Liver (tissue), 8 donors: ENCODE measurements at regions not wholly inside any gene's neighbourhood (a gene's known extent, or its start where the extent isn't known, plus 50 kb on each side); places are given as distances from the start of the nearest gene placed in this dataset.

Experiments
- DNase-seq: peaks from one replicate; pipeline ENCODE4 v3.0.0-alpha.2; 2017; ENCODE audit warnings: low spot score
- H3K27ac ChIP-seq, 2 donors: one replicate each; pipeline ENCODE4 v1.7.0; 2013; ENCODE audit warnings: inconsistent platforms in 2 of 2, low read length in 2 of 2, control low read depth in 1 of 2, low read depth in 1 of 2, mild to moderate bottlenecking in 1 of 2
- H3K27me3 ChIP-seq, 4 donors: one replicate each; pipeline versions ENCODE4 v1.6.1 to v1.7.0; 2013; ENCODE audit warnings: low read length in 3 of 4, inconsistent platforms in 1 of 4, mild to moderate bottlenecking in 1 of 4, moderate library complexity in 1 of 4; ENCODE audit not compliant: control insufficient read depth in 4 of 4, insufficient read depth in 4 of 4
- H3K36me3 ChIP-seq, 4 donors: one replicate each; pipeline versions ENCODE4 v1.6.1 to v1.7.0; 2013; ENCODE audit warnings: low read length in 3 of 4, mild to moderate bottlenecking in 3 of 4, low read depth in 1 of 4, moderate library complexity in 1 of 4; ENCODE audit not compliant: control insufficient read depth in 4 of 4, insufficient read depth in 3 of 4
- H3K4me1 ChIP-seq, 4 donors: one replicate each; pipeline versions ENCODE4 v1.6.1 to v1.7.0; 2013; ENCODE audit warnings: low read length in 3 of 4, mild to moderate bottlenecking in 3 of 4, moderate library complexity in 1 of 4; ENCODE audit not compliant: control insufficient read depth in 4 of 4, insufficient read depth in 4 of 4
- H3K4me3 ChIP-seq, 3 donors: one replicate each; pipeline versions ENCODE4 v1.6.1 to v1.7.0; 2013; ENCODE audit warnings: low read length in 3 of 3, control low read depth in 1 of 3, low read depth in 1 of 3, mild to moderate bottlenecking in 1 of 3
- H3K9ac ChIP-seq, 2 donors: one replicate each; pipeline ENCODE4 v1.7.0; 2013; ENCODE audit warnings: low read length in 2 of 2, mild to moderate bottlenecking in 2 of 2, moderate library complexity in 2 of 2, control low read depth in 1 of 2, low read depth in 1 of 2
- H3K9me3 ChIP-seq, 4 donors: one replicate each; pipeline versions ENCODE4 v1.6.1 to v1.7.0; 2013; ENCODE audit warnings: low read length in 3 of 4; ENCODE audit not compliant: control insufficient read depth in 4 of 4
- EGR1 ChIP-seq, 2 donors: IDR thresholded peaks; 2 replicates each; pipeline ENCODE4 v1.6.1; 2016 to 2018; ENCODE audit warnings: antibody characterized with exemption in 2 of 2, low read depth in 2 of 2
- FOXA1 ChIP-seq: IDR thresholded peaks from 2 replicates; pipeline ENCODE4 v1.6.1; 2016; ENCODE audit warnings: antibody characterized with exemption
- FOXA2 ChIP-seq: IDR thresholded peaks from 2 replicates; pipeline ENCODE4 v1.6.1; 2016; ENCODE audit warnings: antibody characterized with exemption
- GABPA ChIP-seq, 2 donors: IDR thresholded peaks in 1 of 2; conservative IDR thresholded peaks in 1 of 2; 2 replicates each; pipeline ENCODE4 v1.6.1; 2016; ENCODE audit warnings: antibody characterized with exemption in 2 of 2, mild to moderate bottlenecking in 1 of 2, moderate library complexity in 1 of 2
- HNF4A ChIP-seq, 2 donors: conservative IDR thresholded peaks; 2 replicates each; pipeline ENCODE4 v1.6.1; 2016; ENCODE audit warnings: antibody characterized with exemption in 2 of 2, mild to moderate bottlenecking in 2 of 2
- HNF4G ChIP-seq: IDR thresholded peaks from 2 replicates; pipeline ENCODE4 v1.6.1; 2016; ENCODE audit warnings: antibody characterized with exemption
- JUND ChIP-seq, 2 donors: IDR thresholded peaks; 2 replicates each; pipeline ENCODE4 v1.6.1; 2016; ENCODE audit warnings: antibody characterized with exemption in 2 of 2
- NR2F2 ChIP-seq: IDR thresholded peaks from 2 replicates; pipeline ENCODE4 v1.6.1; 2016; ENCODE audit warnings: antibody characterized with exemption
- RAD21 ChIP-seq, 2 donors: IDR thresholded peaks; 2 replicates each; pipeline ENCODE4 v1.6.1; 2016; ENCODE audit warnings: antibody characterized with exemption in 2 of 2, mild to moderate bottlenecking in 2 of 2
- RXRA ChIP-seq, 2 donors: IDR thresholded peaks; 2 replicates each; pipeline ENCODE4 v1.6.1; 2017 to 2018; ENCODE audit warnings: antibody characterized with exemption in 2 of 2, mild to moderate bottlenecking in 1 of 2
- SP1 ChIP-seq: IDR thresholded peaks from 2 replicates; pipeline ENCODE4 v1.6.1; 2018; ENCODE audit warnings: antibody characterized with exemption, mild to moderate bottlenecking
- TAF1 ChIP-seq: conservative IDR thresholded peaks from 2 replicates; pipeline ENCODE4 v1.6.1; 2016; ENCODE audit warnings: antibody characterized with exemption, mild to moderate bottlenecking
- YY1 ChIP-seq: IDR thresholded peaks from 2 replicates; pipeline ENCODE4 v1.6.1; 2016; ENCODE audit warnings: antibody characterized with exemption, mild to moderate bottlenecking
- WGBS: extraction: QIAGEN DNeasy Blood & Tissue Kit; methylation state at CpG from one replicate; pipeline ENCODE4 v1.1.7; 2013; 5-methylcytosine and 5-hydroxymethylcytosine counted together
- TF ChIP-seq, protein P1 (sequence below): IDR thresholded peaks from 2 replicates; pipeline ENCODE4 v1.6.1; 2016; ENCODE audit warnings: antibody characterized with exemption
- TF ChIP-seq, protein P2 (sequence below): IDR thresholded peaks from 2 replicates; pipeline ENCODE4 v1.6.1; 2016; ENCODE audit warnings: antibody characterized with exemption, mild to moderate bottlenecking
- TF ChIP-seq, protein P3 (sequence below): IDR thresholded peaks from 2 replicates; pipeline ENCODE4 v1.6.1; 2016; ENCODE audit warnings: antibody characterized with exemption
- TF ChIP-seq, protein P4 (sequence below): IDR thresholded peaks from 2 replicates; pipeline ENCODE4 v1.6.1; 2016; ENCODE audit warnings: antibody characterized with exemption
- TF ChIP-seq, protein P5 (sequence below): fragments of 150-350 bp; IDR thresholded peaks from 2 replicates; pipeline ENCODE4 v1.5.1; 2017; ENCODE audit warnings: improper control_type of control experiment, low read depth, low read length; ENCODE audit not compliant: missing input control
- donor health status: healthy.
- donor health status: healthy.
- donor health status: healthy.
- donor health status: healthy.
- donor health status: healthy.

DNA sequence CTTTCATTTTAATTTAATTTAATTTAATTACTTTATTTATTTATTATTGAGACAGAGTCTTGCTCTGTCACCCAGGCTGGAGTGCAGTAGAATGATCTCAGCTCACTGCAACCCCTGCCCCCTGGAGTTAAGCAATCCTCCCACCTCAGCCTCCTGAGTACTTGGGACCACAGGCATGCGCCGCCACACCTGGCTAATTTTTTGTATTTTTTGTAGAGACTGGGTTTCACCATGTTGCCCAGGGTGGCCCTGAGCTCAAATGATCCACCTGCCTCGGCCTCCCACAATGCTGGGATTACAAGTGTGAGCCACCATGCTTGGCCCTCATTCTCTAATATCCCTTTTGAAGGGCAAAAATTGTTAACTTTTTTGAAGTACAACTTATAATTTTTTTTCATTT, 92.9 kb downstream of the XRCC2 start:
- H3K9ac ChIP-seq: no peak overlapping the region

DNA sequence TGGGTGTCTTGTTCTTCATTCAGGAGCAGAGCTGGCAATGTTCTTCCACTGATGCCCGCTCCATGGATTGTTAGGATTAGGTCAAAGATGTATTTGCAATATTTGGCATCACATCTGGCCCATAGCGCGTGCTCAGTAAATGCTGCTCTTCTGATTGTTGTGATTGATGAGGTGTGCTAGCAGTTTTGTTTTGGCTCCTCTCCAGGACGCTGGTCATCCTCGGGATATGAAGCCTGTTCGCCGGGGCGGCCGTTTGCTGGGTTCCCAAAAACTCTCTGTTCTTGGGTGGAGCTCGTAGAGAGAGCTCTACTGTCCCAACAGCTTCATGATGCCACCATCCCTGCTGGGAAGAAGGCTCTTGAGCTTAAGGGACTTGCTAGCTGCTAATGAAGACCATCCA, 96.9 kb downstream of the XRCC2 start:
- H3K27ac ChIP-seq: no peak overlapping the region
- no peak overlapping the region for H3K9ac ChIP-seq
- TF ChIP-seq JUND (IDR thresholded peaks at IDR 0.05) (no peak), GABPA (IDR thresholded peaks at IDR 0.05 in 1 of 2, conservative IDR thresholded peaks at IDR 0.05 in 1 of 2) (no peak), HNF4G (no peak), HNF4A (conservative IDR thresholded peaks at IDR 0.05) (no peak), RAD21 (IDR thresholded peaks at IDR 0.05) (no peak), YY1 (no peak), SP1 (no peak)
- H3K36me3 ChIP-seq: no peaks in the 10 kb centered on the region
- no peaks in the 10 kb centered on the region for H3K4me1 ChIP-seq
- H3K27me3 ChIP-seq: no peaks in the 10 kb centered on the region
- H3K4me3 ChIP-seq: no peak overlapping the region
- WGBS: 89% methylated on average over 10 of the region's 10 CpGs
- DNase-seq: no peak
- H3K9me3 ChIP-seq: peaks cover 0 to 2% (median 0%) of the 10 kb centered on the region in 4 donors

More for the DNA sequence above, 92.9 kb downstream of the XRCC2 start:
- WGBS: 96% methylated on average over 3 of the region's 3 CpGs
- no peak for DNase-seq
- H3K36me3 ChIP-seq: no peaks in the 10 kb centered on the region
- H3K27ac ChIP-seq: no peak overlapping the region
- no peaks in the 10 kb centered on the region for H3K9me3 ChIP-seq
- TF ChIP-seq, protein P1, sequence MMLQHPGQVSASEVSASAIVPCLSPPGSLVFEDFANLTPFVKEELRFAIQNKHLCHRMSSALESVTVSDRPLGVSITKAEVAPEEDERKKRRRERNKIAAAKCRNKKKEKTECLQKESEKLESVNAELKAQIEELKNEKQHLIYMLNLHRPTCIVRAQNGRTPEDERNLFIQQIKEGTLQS: no peak
- TF ChIP-seq, protein P2, sequence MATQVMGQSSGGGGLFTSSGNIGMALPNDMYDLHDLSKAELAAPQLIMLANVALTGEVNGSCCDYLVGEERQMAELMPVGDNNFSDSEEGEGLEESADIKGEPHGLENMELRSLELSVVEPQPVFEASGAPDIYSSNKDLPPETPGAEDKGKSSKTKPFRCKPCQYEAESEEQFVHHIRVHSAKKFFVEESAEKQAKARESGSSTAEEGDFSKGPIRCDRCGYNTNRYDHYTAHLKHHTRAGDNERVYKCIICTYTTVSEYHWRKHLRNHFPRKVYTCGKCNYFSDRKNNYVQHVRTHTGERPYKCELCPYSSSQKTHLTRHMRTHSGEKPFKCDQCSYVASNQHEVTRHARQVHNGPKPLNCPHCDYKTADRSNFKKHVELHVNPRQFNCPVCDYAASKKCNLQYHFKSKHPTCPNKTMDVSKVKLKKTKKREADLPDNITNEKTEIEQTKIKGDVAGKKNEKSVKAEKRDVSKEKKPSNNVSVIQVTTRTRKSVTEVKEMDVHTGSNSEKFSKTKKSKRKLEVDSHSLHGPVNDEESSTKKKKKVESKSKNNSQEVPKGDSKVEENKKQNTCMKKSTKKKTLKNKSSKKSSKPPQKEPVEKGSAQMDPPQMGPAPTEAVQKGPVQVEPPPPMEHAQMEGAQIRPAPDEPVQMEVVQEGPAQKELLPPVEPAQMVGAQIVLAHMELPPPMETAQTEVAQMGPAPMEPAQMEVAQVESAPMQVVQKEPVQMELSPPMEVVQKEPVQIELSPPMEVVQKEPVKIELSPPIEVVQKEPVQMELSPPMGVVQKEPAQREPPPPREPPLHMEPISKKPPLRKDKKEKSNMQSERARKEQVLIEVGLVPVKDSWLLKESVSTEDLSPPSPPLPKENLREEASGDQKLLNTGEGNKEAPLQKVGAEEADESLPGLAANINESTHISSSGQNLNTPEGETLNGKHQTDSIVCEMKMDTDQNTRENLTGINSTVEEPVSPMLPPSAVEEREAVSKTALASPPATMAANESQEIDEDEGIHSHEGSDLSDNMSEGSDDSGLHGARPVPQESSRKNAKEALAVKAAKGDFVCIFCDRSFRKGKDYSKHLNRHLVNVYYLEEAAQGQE: no peak
- TF ChIP-seq GABPA (IDR thresholded peaks at IDR 0.05 in 1 of 2, conservative IDR thresholded peaks at IDR 0.05 in 1 of 2) (no peak), RXRA (IDR thresholded peaks at IDR 0.05) (no peak), HNF4A (conservative IDR thresholded peaks at IDR 0.05) (no peak), HNF4G (no peak), FOXA2 (no peak), EGR1 (IDR thresholded peaks at IDR 0.05; ENCODE audit: low read depth in 2 of 2) (no peak), RAD21 (IDR thresholded peaks at IDR 0.05) (no peak), JUND (IDR thresholded peaks at IDR 0.05) (no peak), TAF1 (no peak), NR2F2 (no peak), SP1 (no peak), FOXA1 (no peak), YY1 (no peak)
- TF ChIP-seq, protein P3, sequence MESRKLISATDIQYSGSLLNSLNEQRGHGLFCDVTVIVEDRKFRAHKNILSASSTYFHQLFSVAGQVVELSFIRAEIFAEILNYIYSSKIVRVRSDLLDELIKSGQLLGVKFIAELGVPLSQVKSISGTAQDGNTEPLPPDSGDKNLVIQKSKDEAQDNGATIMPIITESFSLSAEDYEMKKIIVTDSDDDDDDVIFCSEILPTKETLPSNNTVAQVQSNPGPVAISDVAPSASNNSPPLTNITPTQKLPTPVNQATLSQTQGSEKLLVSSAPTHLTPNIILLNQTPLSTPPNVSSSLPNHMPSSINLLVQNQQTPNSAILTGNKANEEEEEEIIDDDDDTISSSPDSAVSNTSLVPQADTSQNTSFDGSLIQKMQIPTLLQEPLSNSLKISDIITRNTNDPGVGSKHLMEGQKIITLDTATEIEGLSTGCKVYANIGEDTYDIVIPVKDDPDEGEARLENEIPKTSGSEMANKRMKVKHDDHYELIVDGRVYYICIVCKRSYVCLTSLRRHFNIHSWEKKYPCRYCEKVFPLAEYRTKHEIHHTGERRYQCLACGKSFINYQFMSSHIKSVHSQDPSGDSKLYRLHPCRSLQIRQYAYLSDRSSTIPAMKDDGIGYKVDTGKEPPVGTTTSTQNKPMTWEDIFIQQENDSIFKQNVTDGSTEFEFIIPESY: no peak
- TF ChIP-seq, protein P4, sequence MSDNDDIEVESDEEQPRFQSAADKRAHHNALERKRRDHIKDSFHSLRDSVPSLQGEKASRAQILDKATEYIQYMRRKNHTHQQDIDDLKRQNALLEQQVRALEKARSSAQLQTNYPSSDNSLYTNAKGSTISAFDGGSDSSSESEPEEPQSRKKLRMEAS: no peak
- TF ChIP-seq, protein P5, sequence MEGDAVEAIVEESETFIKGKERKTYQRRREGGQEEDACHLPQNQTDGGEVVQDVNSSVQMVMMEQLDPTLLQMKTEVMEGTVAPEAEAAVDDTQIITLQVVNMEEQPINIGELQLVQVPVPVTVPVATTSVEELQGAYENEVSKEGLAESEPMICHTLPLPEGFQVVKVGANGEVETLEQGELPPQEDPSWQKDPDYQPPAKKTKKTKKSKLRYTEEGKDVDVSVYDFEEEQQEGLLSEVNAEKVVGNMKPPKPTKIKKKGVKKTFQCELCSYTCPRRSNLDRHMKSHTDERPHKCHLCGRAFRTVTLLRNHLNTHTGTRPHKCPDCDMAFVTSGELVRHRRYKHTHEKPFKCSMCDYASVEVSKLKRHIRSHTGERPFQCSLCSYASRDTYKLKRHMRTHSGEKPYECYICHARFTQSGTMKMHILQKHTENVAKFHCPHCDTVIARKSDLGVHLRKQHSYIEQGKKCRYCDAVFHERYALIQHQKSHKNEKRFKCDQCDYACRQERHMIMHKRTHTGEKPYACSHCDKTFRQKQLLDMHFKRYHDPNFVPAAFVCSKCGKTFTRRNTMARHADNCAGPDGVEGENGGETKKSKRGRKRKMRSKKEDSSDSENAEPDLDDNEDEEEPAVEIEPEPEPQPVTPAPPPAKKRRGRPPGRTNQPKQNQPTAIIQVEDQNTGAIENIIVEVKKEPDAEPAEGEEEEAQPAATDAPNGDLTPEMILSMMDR: no peak
- no peak overlapping the region for H3K4me3 ChIP-seq
- H3K27me3 ChIP-seq: no peaks in the 10 kb centered on the region
- no peaks in the 10 kb centered on the region for H3K4me1 ChIP-seq
